GM19240 (cell line): ENCODE measurements at regions not wholly inside any gene's neighbourhood (a gene's known extent, or its start where the extent isn't known, plus 50 kb on each side); places are given as distances from the start of the nearest gene placed in this dataset.

Source experiments
- DNase-seq: peaks from one replicate; pipeline ENCODE4 v3.0.0; 2011; ENCODE audit warnings: low spot score; ENCODE audit not compliant: insufficient read length

DNA sequence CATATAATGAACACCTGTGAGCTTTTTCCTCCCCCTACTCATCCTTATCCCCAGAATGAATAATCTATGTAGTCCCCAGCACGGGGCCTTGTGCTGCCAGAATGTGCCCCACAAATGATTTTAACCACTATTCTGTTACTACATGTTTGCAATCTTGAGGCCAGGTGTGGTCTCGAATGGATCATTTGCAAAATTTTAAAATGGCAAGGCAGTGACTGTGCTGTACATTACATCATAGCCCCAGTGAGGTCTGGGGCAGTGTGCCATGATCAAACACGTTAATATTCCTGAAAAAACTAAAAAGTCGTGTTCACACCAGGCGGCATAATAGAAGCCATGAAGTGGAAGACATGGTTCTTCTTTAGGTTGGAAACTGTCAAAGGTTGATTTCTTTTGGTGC, 479.9 kb upstream of the EEF2KMT start:
- no peak for DNase-seq

DNA sequence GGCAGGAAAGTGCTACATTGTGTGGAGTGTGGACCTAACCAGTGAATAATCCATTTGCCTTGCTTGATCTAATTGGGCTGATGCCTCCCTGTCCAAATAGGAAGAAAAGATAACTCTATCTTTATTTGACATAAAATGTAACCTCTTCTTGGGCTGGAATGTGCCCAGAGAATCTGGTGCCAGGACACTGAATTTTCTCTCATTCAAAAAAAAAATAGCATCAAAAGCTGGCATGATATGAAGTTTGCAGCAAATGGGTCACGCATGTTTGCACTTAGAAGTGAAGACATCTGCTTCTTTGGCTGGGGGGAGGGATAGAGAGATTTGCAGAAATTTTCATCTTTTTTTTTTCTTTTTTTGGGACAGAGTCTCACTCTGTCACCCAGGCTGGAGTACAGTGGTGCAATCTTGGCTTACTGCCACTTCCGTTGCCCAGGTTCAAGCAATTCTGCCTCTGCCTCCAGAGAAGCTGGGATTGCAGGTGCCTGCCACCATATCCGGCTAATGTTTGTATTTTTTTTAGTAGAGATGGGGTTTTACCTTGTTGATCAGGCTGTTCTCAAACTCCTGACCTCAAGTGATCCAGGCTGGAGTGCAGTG, 478.2 kb upstream of the EEF2KMT start:
- no peak for DNase-seq

GRCh38 chr16:5575121-5575520, 477.5 kb upstream of the EEF2KMT start:
- no peak for DNase-seq

DNA sequence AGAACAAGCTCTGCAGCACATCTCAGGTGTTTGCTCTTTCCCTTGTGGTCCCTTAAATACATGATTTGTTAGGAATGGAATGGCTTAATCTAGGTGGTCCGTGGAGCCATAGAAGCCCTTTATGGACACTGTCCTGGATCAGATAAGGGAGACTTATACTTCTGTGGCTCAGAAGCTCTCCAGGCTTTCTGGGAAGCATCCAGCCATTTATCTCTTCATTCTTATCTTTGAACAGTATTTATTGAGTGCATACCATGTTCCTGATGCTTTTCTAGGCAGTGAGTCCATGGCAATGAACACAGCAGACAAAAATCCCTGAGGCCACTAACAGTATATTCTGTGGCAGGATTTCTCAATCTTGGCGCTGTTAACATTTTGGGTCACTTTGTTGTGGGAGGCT, 474.5 kb upstream of the EEF2KMT start:
- DNase-seq = no peak

GRCh38 chr16:5571446-5571845, 473.9 kb upstream of the EEF2KMT start:
- DNase-seq = no peak

- DNase-seq = no peak
These were observed 464.2 kb upstream of the EEF2KMT start for GRCh38 chr16:5561800-5562199.

GRCh38 chr16:5560084-5560483, 462.5 kb upstream of the EEF2KMT start:
- no peak for DNase-seq

DNA sequence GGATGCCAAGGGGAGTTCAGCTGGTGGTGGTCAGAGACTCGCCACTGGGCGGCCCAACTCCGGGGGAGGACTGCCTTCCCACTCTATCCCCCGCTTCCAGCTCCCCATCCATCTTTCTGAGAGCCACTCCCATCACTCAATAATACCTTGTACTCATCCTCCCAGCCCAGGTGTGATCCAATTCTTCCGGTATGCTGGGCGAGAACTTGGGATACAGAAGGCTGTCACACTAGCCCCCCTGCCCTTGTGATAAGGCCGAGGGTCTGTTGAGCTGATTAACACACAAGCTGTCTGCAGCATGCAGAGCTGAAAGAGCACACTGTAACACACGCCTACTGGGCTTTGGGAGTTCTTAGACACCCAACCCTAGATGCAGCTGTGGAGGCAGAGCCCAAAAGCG, 460.4 kb upstream of the EEF2KMT start:
- DNase-seq = no peak

- no peak for DNase-seq
These were observed 459.9 kb upstream of the EEF2KMT start for GRCh38 chr16:5557448-5557847.

GRCh38 chr16:5556158-5556810, 458.7 kb upstream of the EEF2KMT start:
- DNase-seq = no peak

DNA sequence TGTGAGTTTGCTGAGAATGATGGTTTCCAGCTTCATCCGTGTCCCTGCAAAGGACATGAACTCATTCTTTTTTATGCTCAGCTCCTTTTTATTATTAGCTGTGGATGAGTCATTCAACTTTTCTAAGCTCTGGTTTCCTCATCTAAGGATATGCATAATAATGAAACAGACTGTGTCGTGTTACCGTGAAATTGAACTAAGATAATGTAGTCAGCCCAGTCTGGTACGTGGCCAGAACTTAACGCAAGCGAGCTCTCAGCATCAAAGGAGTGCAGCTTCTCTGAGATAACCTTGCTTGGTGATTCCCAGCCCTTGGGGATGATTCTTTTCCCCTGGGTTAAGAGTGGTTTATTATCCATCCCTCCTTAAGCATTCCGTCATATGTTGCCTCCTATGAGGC, 454.3 kb upstream of the EEF2KMT start:
- DNase-seq = no peak

DNA sequence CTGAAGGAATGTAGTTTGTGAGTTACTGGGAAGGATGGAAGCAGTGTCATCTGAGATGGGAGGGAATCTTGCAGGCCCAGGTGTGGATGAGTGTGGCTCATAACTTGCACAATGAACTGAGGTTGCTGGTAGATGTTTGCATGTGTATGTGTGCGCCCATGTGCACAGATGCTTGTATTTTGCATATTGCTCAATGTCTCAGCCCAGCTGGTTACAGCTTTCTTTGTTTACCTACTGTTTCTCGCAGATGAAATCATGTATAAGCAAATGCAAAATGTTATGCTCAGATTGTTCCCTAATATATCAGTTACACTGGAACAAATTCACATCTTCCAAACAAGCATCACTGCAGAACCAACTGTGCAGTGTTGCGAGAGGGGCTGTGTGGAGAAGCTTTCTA, 452.2 kb upstream of the EEF2KMT start:
- no peak for DNase-seq

DNA sequence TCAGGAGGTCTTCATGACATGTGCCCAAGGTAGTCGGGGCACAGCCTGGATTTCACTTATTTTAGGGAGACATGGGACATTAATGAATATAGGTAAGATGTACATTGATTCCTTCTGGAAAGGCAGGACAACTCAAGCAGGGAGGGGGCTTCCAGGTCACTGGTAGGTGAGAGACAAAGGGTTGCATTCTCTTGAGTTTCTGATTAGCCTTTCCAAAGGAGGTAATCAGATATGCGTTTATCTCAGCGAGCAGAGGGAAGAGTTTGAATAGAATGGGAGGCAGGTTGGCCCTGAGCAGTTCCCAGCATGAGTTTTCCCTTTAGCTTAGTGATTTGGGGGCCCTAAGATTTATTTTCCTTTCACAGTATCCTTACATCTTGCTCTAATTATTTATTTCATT, 443.8 kb upstream of the EEF2KMT start:
- no peak for DNase-seq

DNA sequence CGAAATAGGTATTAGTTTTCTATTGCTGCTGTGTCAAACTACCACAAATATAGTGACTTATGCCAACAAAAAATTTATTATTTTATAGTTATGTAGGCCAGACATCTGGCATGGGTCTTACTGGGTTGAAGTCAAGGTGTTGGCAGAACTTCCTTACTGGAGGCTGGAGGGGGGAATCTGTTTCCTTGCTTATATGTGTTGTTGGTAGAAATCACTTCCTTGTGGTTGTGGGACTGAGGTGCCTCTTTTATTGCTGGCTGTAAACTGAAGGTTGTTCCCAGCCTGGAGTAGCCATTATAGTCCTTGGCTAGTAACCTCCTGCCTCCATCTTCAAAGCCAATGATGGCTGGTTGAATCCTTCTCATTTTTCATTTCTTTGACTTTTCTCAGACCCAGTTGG, 439.8 kb upstream of the EEF2KMT start:
- no peak for DNase-seq

GRCh38 chr16:5533321-5533888, 435.8 kb upstream of the EEF2KMT start:
- no peak for DNase-seq

DNA sequence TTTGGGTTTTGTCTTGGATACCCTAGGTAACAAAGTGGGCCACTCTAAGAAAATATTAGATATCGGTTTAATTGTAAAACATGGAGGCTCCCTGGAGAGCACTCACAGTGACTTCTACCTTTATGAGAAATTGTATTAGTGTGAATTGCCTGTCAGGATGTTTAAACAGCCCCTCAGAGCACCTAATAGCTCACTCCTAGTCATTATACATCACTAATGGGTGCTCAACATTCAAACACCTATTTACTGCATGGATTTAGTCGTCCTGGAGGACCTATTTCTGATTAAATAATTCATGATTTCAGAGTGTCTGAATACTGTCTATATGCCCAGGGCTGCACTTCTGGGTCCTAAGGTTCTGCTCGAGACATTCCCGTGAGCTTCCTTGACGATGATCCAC, 430.2 kb upstream of the EEF2KMT start:
- no peak for DNase-seq

DNA sequence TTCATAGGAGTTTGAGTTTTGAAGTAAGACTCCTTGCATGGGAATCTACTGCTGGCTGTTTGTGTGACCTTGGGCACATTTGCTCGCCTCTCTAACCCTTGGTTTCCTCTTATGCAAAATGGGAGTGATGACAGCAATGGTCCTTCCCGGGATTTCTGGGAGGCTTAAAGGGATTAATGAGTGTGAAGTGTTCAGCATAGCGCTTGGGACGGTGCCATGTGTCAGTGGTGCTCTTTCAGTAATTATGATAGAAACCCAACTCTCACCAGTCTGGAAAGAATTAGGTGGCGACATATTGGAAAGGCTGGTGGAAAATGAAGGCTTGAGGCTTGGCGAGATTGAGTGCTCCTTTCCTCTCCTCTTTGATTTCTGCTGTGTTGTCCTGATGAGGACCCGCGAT, 429.2 kb upstream of the EEF2KMT start:
- no peak for DNase-seq

DNA sequence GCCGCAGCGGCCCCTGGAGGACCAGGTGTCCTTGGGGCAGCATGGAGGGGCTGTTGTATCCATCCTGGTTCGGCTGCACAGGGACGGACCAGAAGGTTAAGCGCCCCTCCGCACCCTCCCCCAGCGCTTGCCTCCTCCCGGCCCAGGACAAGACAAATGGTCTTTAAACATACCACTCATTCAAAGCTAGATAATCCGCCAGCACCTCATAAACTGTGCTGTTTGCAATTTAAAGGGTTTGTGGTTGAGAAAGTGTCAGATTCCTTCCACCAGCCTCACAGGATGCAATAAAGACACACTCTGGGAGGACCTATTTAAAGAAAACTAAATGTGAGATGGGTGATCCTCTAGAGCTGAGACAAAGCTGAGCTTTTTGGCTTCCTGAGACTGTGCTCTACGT, 426.2 kb upstream of the EEF2KMT start:
- DNase-seq = no peak

GRCh38 chr16:5516115-5516514, 418.5 kb upstream of the EEF2KMT start:
- DNase-seq = no peak

DNA sequence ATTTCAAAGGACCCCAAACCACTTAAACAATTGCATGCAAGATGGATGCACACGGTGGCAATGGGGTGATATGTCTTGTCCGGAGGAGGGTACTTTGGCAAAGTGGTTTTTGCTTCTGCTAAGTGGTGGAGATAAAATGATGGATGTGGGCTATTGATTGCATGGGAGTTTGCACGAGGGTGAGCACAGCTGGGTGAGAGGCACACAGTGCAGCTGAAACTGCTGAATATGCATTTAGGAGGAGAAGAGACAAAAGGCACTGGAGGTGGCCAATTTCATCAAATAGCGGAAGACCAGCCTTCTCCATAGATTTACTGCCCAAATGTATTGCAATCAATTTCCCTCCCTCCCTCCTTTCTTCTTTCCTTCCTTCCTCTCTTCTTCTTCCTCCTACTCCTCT, 414.4 kb upstream of the EEF2KMT start:
- DNase-seq = no peak

- DNase-seq = no peak
These were observed 413.3 kb upstream of the EEF2KMT start for GRCh38 chr16:5510819-5511370.

DNA sequence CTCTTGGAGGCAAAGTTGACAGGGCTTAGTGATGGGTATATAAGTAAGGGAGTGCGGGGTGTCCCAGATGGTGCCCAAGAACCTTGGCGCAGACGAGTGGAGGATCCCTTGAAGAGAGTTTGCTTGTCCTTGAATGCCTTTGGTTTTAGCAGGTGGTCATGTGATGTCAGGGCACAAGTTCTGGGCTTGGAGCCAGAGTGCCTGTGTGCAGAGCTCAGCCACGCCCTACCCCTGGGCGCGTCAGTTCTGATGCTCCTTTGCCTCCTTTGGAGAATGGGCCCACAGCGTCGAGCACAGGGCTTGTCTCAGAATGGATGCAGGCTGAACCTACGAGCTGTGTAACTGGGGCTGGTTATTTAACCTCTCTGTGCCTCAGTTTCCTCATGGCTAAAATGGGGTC, 412.2 kb upstream of the EEF2KMT start:
- no peak for DNase-seq

DNA sequence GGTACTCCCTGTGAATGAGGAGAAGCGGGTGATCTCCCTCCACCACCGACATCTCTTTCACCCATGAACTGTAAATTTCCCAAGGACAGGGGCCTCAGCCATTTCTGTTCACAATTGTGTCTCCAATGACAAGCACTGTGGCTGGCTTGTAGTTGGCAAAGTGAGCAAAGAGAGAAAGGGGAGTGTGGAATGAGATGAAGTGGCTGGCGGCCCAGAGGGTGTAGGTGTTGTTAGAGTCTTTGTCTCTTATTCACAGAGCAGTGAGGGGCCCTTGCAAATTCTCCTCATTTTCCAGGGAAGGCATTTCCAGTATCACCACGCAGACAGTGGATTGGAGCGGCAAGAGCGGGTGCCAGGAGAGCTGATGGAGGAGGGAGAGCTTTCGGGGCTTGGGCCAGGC, 411.7 kb upstream of the EEF2KMT start:
- DNase-seq = no peak
